Astrocyte of the cerebellum (primary cell): ENCODE measurements at regions not wholly inside any gene's neighbourhood (a gene's known extent, or its start where the extent isn't known, plus 50 kb on each side); places are given as distances from the start of the nearest gene placed in this dataset.

Experiments used
- DNase-seq: peaks from one replicate; pipeline ENCODE4 v3.0.0-alpha.2; 2011; ENCODE audit warnings: low read depth
- H3K4me3 ChIP-seq: 2 replicates; pipeline ENCODE4 v1.5.1; 2011; ENCODE audit warnings: mild to moderate bottlenecking, low read depth, low read length, moderate library complexity
- CTCF ChIP-seq: IDR thresholded peaks from 2 replicates; pipeline ENCODE4 v1.5.1; 2012; ENCODE audit warnings: low read length, low read depth, moderate library complexity, mild to moderate bottlenecking; ENCODE audit errors: missing control alignments
- in situ Hi-C: cut with HindIII; loops from 2 replicates; pipeline ENCODE4 v1.10.0; 2017; ENCODE audit warnings: low sequenced_read_pairs

GRCh38 chr9:28086881-28087280 is 513.6 kb upstream of the C9orf72 start:
- DNase-seq, result no peak

GRCh38 chr9:28092981-28093936 is 520.0 kb upstream of the C9orf72 start:
- in situ Hi-C loops, result no loop called here
- no peak for DNase-seq
- no peak overlapping the region for H3K4me3 ChIP-seq
- TF ChIP-seq CTCF, result no peak

More at GRCh38 chr9:28086881-28087280, 513.6 kb upstream of the C9orf72 start:
- in situ Hi-C loops, result no loop called here
- no peak overlapping the region for H3K4me3 ChIP-seq
- no peak for TF ChIP-seq CTCF

GRCh38 chr9:28101509-28101908 is 528.2 kb upstream of the C9orf72 start:
- in situ Hi-C loops, result no loop called here
- TF ChIP-seq CTCF, result no peak
- DNase-seq, result no peak
- H3K4me3 ChIP-seq, result no peak overlapping the region

- TF ChIP-seq CTCF, result no peak
- H3K4me3 ChIP-seq, result no peak overlapping the region
- no peak for DNase-seq
- in situ Hi-C loops, result no loop called here
Observed at GRCh38 chr9:28105001-28105400, 531.7 kb upstream of the C9orf72 start.

- in situ Hi-C loops, result no loop called here
- DNase-seq, result no peak
Observed at GRCh38 chr9:28120184-28120583, 546.9 kb upstream of the C9orf72 start.

GRCh38 chr9:28120626-28121025 is 547.3 kb upstream of the C9orf72 start:
- no peak overlapping the region for H3K4me3 ChIP-seq
- TF ChIP-seq CTCF, result no peak
- no peak for DNase-seq
- in situ Hi-C loops, result no loop called here

More at GRCh38 chr9:28120184-28120583, 546.9 kb upstream of the C9orf72 start:
- H3K4me3 ChIP-seq, result no peak overlapping the region
- no peak for TF ChIP-seq CTCF
